ENCODE measurements at regions not wholly inside any gene's neighbourhood (a gene's known extent, or its start where the extent isn't known, plus 50 kb on each side); places are given as distances from the start of the nearest gene placed in this dataset.

- DNase-seq (ENCODE audit: low spot score) (no peak), ATAC-seq (ENCODE audit: low FRiP score) (no peak)
- TF ChIP-seq CTCF (IDR thresholded peaks at IDR 0.05), result no peak
Observed at GRCh38 chr2:13628122-13628521, 911.4 kb downstream of the TRIB2 start.

GRCh38 chr2:13638181-13638580 is 921.4 kb downstream of the TRIB2 start:
- TF ChIP-seq CTCF (IDR thresholded peaks at IDR 0.05), result no peak
- ATAC-seq (ENCODE audit: low FRiP score) (no peak), DNase-seq (ENCODE audit: low spot score) (no peak)

GRCh38 chr2:13649918-13650317 is 933.2 kb downstream of the TRIB2 start:
- no peak for DNase-seq (ENCODE audit: low spot score)
- TF ChIP-seq CTCF (IDR thresholded peaks at IDR 0.05), result no peak
- ATAC-seq (ENCODE audit: low FRiP score), result no peak

- DNase-seq (ENCODE audit: low spot score) (no peak), ATAC-seq (ENCODE audit: low FRiP score) (no peak)
- TF ChIP-seq CTCF (IDR thresholded peaks at IDR 0.05), result no peak
Observed at GRCh38 chr2:13650586-13651180, 933.9 kb downstream of the TRIB2 start.

GRCh38 chr2:13651684-13652131 is 935.0 kb downstream of the TRIB2 start:
- TF ChIP-seq CTCF (IDR thresholded peaks at IDR 0.05), result no peak
- no peak for ATAC-seq (ENCODE audit: low FRiP score)
- DNase-seq (ENCODE audit: low spot score), result no peak

GRCh38 chr2:13652531-13653313 is 936.0 kb downstream of the TRIB2 start:
- TF ChIP-seq CTCF (IDR thresholded peaks at IDR 0.05), result no peak
- DNase-seq (ENCODE audit: low spot score), result no peak
- ATAC-seq (ENCODE audit: low FRiP score), result no peak

GRCh38 chr2:13654416-13654815 is 937.7 kb downstream of the TRIB2 start:
- no peak for DNase-seq (ENCODE audit: low spot score)
- ATAC-seq (ENCODE audit: low FRiP score), result no peak
- TF ChIP-seq CTCF (IDR thresholded peaks at IDR 0.05), result no peak

All from omental fat pad (tissue), 3 donors.